ENCODE measurements at regions not wholly inside any gene's neighbourhood (a gene's known extent, or its start where the extent isn't known, plus 50 kb on each side); places are given as distances from the start of the nearest gene placed in this dataset.

DNA sequence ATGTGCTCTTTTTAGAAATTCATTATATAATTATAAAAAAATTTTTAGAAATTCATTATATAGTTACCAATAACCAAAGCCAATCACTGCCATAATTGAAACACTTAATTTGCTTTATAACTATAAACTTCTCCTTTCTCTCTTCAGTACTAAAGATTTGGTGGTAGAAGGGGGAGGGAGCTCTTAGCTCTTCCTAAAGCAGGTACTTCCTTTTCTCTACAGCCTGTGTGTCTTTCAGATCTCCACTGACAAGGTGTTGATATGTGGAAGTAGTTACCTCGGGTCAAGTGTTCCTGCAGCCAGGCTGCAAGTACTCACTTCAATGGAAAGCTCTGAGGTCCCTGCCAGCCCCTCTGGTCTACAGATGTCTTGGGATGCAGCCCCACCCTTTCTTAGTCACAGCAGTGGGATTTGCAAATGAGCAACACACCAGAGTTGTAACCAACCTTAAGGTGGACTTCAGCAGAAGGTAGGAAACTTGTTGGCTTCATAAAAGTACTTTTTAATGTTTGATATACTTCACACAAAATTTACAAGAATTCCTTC lies 690.0 kb downstream of the ARHGAP15 start:
- Mint-ChIP-seq H3K9me3 (ENCODE audit: low read depth, unreplicated experiment) (no peaks in the 10 kb centered on the region), H3K36me3 (ENCODE audit: insufficient read depth, unreplicated experiment) (no peaks in the 10 kb centered on the region), H3K4me1 (ENCODE audit: low read depth, unreplicated experiment) (no peaks in the 10 kb centered on the region), H3K27me3 (ENCODE audit: unreplicated experiment) (no peaks in the 10 kb centered on the region), H3K4me3 (ENCODE audit: low read depth, unreplicated experiment) (no peak overlapping the region), H3K27ac (ENCODE audit: unreplicated experiment) (no peak overlapping the region)
- CTCF ChIA-PET: interaction anchor here (0.6 kb wide), 1 partner anchor 1013 kb away, joined by 6 read pairs; no protein-coding TSS in a partner anchor
- DNase-seq: no peak
- no TSS peak for BruUV-seq (replicated peaks)
- intact Hi-C loops (cut with micrococcal nuclease; ENCODE audit: unreplicated experiment): no loop called here
- no peak for TF ChIP-seq CTCF (IDR thresholded peaks at IDR 0.05; ENCODE audit: unreplicated experiment)
